Astrocyte (in vitro differentiated cells and primary cell): ENCODE measurements at regions not wholly inside any gene's neighbourhood (a gene's known extent, or its start where the extent isn't known, plus 50 kb on each side); places are given as distances from the start of the nearest gene placed in this dataset.

Source experiments
- DNase-seq: peaks from one replicate; pipeline ENCODE4 v3.0.0-alpha.2; 2010; ENCODE audit warnings: low read depth
- FAIRE-seq: peaks from 2 replicates; lab custom pipeline; 2011; peaks lifted over from hg19 to GRCh38; lab: Jason Lieb, UNC
- H2AFZ ChIP-seq: 2 replicates; pipeline ENCODE4 v1.6.0; 2012; ENCODE audit warnings: low read depth, low read length, inconsistent platforms
- H3K27ac ChIP-seq: 2 replicates; pipeline ENCODE4 v1.5.1; 2011; ENCODE audit warnings: low read depth, low read length, inconsistent platforms
- H3K27me3 ChIP-seq: 2 replicates; pipeline ENCODE4 v1.6.0; 2011; ENCODE audit warnings: low read length, inconsistent platforms; ENCODE audit not compliant: insufficient read depth
- H3K36me3 ChIP-seq: 2 replicates; pipeline ENCODE4 v1.5.1; 2011; ENCODE audit warnings: low read length, inconsistent platforms; ENCODE audit not compliant: insufficient read depth
- H3K4me1 ChIP-seq: 2 replicates; pipeline ENCODE4 v1.5.1; 2011; ENCODE audit warnings: low read length, inconsistent platforms; ENCODE audit not compliant: insufficient read depth
- H3K4me2 ChIP-seq: 2 replicates; pipeline ENCODE4 v1.6.0; 2012; ENCODE audit warnings: low read length, inconsistent platforms
- H3K4me3 ChIP-seq: 2 replicates; pipeline ENCODE4 v1.5.1; 2011; ENCODE audit warnings: low read depth, mild to moderate bottlenecking, low read length, inconsistent platforms; ENCODE audit not compliant: insufficient read depth
- H3K79me2 ChIP-seq: 2 replicates; pipeline ENCODE4 v1.6.0; 2012; ENCODE audit warnings: mild to moderate bottlenecking, low read length, inconsistent platforms; ENCODE audit not compliant: insufficient read depth
- H3K9ac ChIP-seq: 2 replicates; pipeline ENCODE4 v1.6.0; 2012; ENCODE audit warnings: mild to moderate bottlenecking, low read length, inconsistent platforms
- H3K9me3 ChIP-seq: 2 replicates; pipeline ENCODE4 v1.5.1; 2012; ENCODE audit warnings: low read depth, mild to moderate bottlenecking, low read length, inconsistent platforms; ENCODE audit not compliant: insufficient read depth
- H4K20me1 ChIP-seq: 2 replicates; pipeline ENCODE4 v1.6.0; 2012; ENCODE audit warnings: low read length, inconsistent platforms; ENCODE audit not compliant: insufficient read depth
- H3K27ac Mint-ChIP-seq: one replicate; pipeline ENCODE4 v1.8.0; 2021; ENCODE audit warnings: mild to moderate bottlenecking, mixed read lengths; ENCODE audit not compliant: unreplicated experiment
- H3K27me3 Mint-ChIP-seq: one replicate; pipeline ENCODE4 v1.8.0; 2021; ENCODE audit warnings: low read depth, mixed read lengths; ENCODE audit not compliant: unreplicated experiment
- H3K36me3 Mint-ChIP-seq: one replicate; pipeline ENCODE4 v1.8.0; 2021; ENCODE audit warnings: low read depth, mixed read lengths; ENCODE audit not compliant: unreplicated experiment
- H3K4me1 Mint-ChIP-seq: one replicate; pipeline ENCODE4 v1.8.0; 2021; ENCODE audit warnings: low read depth, mixed read lengths; ENCODE audit not compliant: unreplicated experiment
- H3K4me3 Mint-ChIP-seq: one replicate; pipeline ENCODE4 v1.8.0; 2021; ENCODE audit warnings: mild to moderate bottlenecking, moderate library complexity, mixed read lengths; ENCODE audit not compliant: unreplicated experiment
- H3K9me3 Mint-ChIP-seq: one replicate; pipeline ENCODE4 v1.8.0; 2021; ENCODE audit warnings: mild to moderate bottlenecking, mixed read lengths; ENCODE audit not compliant: unreplicated experiment
- EZH2 ChIP-seq: IDR thresholded peaks from 2 replicates; pipeline ENCODE4 v1.6.1; 2012; ENCODE audit warnings: mild to moderate bottlenecking, low read length, inconsistent platforms; ENCODE audit not compliant: insufficient read depth
- TF ChIP-seq, protein P1 (sequence below): IDR thresholded peaks from 2 replicates; pipeline ENCODE4 v1.5.1; 2011; ENCODE audit warnings: low read depth, mild to moderate bottlenecking, inconsistent platforms, low read length, moderate library complexity; ENCODE audit not compliant: insufficient read depth

DNA sequence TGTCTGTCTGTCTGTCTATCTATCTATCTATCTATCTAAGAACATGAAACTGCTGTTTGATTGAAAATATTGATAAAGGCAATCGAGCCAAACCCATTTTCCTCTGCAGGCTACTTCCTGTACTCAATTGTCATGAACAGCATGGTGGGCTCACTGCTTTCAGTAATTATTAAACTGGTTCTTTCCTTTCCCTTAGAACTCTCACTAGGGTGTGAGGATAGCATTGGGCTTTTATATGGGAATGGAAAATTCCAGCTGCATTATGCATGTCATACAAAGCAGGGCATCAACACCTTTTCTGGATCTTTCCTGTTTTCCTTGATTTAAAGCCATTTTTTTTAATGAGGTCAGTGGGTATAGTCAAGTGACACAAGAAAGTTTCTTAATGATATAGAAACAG is 161.0 kb upstream of the SYNCRIP start:
- H3K36me3 Mint-ChIP-seq, result peaks cover 3% of the 10 kb centered on the region
- Histone ChIP-seq H4K20me1 (no peaks in the 10 kb centered on the region), H2AFZ (no peak overlapping the region), H3K79me2 (no peaks in the 10 kb centered on the region), H3K9me3 (peaks cover 2% of the 10 kb centered on the region), H3K4me3 (no peak overlapping the region), H3K4me2 (no peak overlapping the region), H3K36me3 (no peaks in the 10 kb centered on the region), H3K27me3 (no peaks in the 10 kb centered on the region), H3K4me1 (no peaks in the 10 kb centered on the region), H3K9ac (no peak overlapping the region), H3K27ac (no peak overlapping the region)
- DNase-seq (no peak), FAIRE-seq (no peak)
- H3K9me3 Mint-ChIP-seq, result peaks cover 4% of the 10 kb centered on the region
- no peaks in the 10 kb centered on the region for H3K27me3 Mint-ChIP-seq
- no peaks in the 10 kb centered on the region for H3K4me1 Mint-ChIP-seq
- no peak overlapping the region for H3K27ac Mint-ChIP-seq
- no peak for TF ChIP-seq EZH2
- TF ChIP-seq, protein P1, sequence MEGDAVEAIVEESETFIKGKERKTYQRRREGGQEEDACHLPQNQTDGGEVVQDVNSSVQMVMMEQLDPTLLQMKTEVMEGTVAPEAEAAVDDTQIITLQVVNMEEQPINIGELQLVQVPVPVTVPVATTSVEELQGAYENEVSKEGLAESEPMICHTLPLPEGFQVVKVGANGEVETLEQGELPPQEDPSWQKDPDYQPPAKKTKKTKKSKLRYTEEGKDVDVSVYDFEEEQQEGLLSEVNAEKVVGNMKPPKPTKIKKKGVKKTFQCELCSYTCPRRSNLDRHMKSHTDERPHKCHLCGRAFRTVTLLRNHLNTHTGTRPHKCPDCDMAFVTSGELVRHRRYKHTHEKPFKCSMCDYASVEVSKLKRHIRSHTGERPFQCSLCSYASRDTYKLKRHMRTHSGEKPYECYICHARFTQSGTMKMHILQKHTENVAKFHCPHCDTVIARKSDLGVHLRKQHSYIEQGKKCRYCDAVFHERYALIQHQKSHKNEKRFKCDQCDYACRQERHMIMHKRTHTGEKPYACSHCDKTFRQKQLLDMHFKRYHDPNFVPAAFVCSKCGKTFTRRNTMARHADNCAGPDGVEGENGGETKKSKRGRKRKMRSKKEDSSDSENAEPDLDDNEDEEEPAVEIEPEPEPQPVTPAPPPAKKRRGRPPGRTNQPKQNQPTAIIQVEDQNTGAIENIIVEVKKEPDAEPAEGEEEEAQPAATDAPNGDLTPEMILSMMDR, result no peak
- H3K4me3 Mint-ChIP-seq, result no peak overlapping the region

DNA sequence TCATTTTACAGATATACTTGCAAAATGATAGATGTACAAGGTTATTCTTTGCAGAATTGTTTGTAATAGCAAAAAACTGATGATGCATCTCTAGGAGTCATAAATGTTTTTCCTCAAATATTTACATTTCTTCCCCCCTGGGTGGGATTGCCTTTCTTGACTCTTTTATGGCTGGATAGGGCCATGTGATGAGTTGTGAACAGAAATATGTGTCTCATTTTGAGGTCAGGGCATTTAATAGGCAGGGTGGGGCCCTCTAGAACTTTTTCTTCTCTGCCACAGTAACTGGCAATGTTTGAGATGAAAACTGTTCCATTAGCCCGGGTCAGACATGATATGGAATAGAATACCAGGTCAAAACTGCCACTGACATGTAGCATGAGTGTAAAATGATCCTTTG is 159.5 kb upstream of the SYNCRIP start:
- no peak overlapping the region for H2AFZ ChIP-seq
- H3K4me1 Mint-ChIP-seq, result no peaks in the 10 kb centered on the region
- no peak overlapping the region for H3K27ac ChIP-seq
- no peak overlapping the region for H3K9ac ChIP-seq
- no peaks in the 10 kb centered on the region for H3K79me2 ChIP-seq
- H3K4me1 ChIP-seq, result no peaks in the 10 kb centered on the region
- DNase-seq, result no peak
- no peak for FAIRE-seq
- peaks cover under 1% of the 10 kb centered on the region for H3K9me3 Mint-ChIP-seq
- H3K4me2 ChIP-seq, result no peak overlapping the region
- no peaks in the 10 kb centered on the region for H3K36me3 ChIP-seq
- H4K20me1 ChIP-seq, result no peaks in the 10 kb centered on the region
- no peaks in the 10 kb centered on the region for H3K27me3 ChIP-seq
- no peak overlapping the region for H3K27ac Mint-ChIP-seq
- H3K36me3 Mint-ChIP-seq, result no peaks in the 10 kb centered on the region
- H3K4me3 ChIP-seq, result no peak overlapping the region
- TF ChIP-seq, protein P1, result no peak
- TF ChIP-seq EZH2, result no peak
- H3K27me3 Mint-ChIP-seq, result no peaks in the 10 kb centered on the region
- H3K4me3 Mint-ChIP-seq, result no peak overlapping the region
- no peaks in the 10 kb centered on the region for H3K9me3 ChIP-seq

DNA sequence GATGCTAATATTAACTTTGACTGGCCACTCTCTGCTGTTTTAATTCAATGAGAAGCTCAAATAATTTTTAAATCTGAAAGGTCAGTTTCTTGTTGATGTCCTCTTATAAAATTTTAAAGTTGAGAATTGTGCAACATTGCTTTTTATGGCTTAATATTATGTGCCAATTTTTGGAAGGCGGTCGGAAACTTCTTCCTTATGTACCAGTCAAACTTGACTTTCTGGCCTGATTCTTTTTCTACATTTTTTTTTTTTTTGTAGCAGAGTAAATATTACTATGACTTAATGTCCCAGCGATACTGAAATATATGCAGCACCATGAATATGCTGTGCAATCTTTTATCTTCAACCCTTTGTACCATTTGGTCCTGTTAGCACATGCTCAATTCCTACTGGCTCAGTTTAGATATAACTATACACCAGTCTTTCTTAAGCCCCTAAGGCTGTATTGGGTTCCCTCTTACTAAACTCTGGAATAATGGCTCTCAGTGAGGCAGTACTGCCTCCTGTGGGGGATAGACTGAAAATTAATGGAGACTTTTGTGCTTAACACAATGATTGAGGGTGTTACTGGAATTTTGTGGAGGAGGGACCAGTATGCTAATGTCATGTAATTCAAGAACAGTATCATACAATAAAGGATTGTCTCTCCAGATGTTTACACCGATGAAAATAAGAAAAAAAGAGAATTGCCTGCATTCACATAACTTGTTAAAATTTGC is 156.4 kb upstream of the SYNCRIP start:
- Mint-ChIP-seq H3K4me1 (no peaks in the 10 kb centered on the region), H3K9me3 (no peaks in the 10 kb centered on the region), H3K36me3 (no peaks in the 10 kb centered on the region), H3K27me3 (no peaks in the 10 kb centered on the region), H3K4me3 (no peak overlapping the region), H3K27ac (no peak overlapping the region)
- Histone ChIP-seq H3K4me2 (no peak overlapping the region), H3K9ac (no peak overlapping the region), H2AFZ (no peak overlapping the region), H3K27me3 (no peaks in the 10 kb centered on the region), H4K20me1 (no peaks in the 10 kb centered on the region), H3K27ac (no peak overlapping the region), H3K9me3 (no peaks in the 10 kb centered on the region), H3K4me3 (no peak overlapping the region), H3K36me3 (no peaks in the 10 kb centered on the region), H3K79me2 (no peaks in the 10 kb centered on the region), H3K4me1 (no peaks in the 10 kb centered on the region)
- DNase-seq, result no peak
- no peak for FAIRE-seq
- no peak for TF ChIP-seq EZH2
- TF ChIP-seq, protein P1, result no peak
